Peyer's patch (tissue), 4 donors: ENCODE measurements at regions not wholly inside any gene's neighbourhood (a gene's known extent, or its start where the extent isn't known, plus 50 kb on each side); places are given as distances from the start of the nearest gene placed in this dataset.

Source experiments
- CTCF ChIP-seq, 6 experiments: fragments of 450-650 bp in 4 of 6; fragments of 200-600 bp in 2 of 6; sonication (generic) in 1 of 6; IDR thresholded peaks; one replicate each; pipeline ENCODE4 v1.5.1; 2017 to 2019; ENCODE audit warnings: antibody characterized with exemption in 6 of 6, mild to moderate bottlenecking in 3 of 6, moderate library complexity in 1 of 6
- POLR2A ChIP-seq, 2 donors: fragments of 450-650 bp; IDR thresholded peaks; one replicate each; pipeline ENCODE4 v1.5.1; 2017; ENCODE audit warnings: antibody characterized with exemption in 2 of 2, mild to moderate bottlenecking in 2 of 2, moderate library complexity in 2 of 2

GRCh38 chr13:103178986-103179943 lies 113.0 kb upstream of the SLC10A2 start:
- TF ChIP-seq CTCF (IDR thresholded peaks at IDR 0.05) (no peak), POLR2A (IDR thresholded peaks at IDR 0.05) (no peak)
